ENCODE measurements at regions not wholly inside any gene's neighbourhood (a gene's known extent, or its start where the extent isn't known, plus 50 kb on each side); places are given as distances from the start of the nearest gene placed in this dataset.

- H3K79me2 ChIP-seq (ENCODE audit: low read length): no peaks in the 10 kb centered on the region
- POLR2A ChIA-PET (ENCODE audit: unreplicated experiment): no interaction called here
- H3K4me1 ChIP-seq (ENCODE audit: insufficient read depth, low read length): peaks cover 13% of the 10 kb centered on the region
- H3F3A ChIP-seq (ENCODE audit: low read length, unreplicated experiment): no peaks in the 10 kb centered on the region
- no peaks in the 10 kb centered on the region for H3K9me3 ChIP-seq (ENCODE audit: low read length)
- BruUV-seq (replicated peaks): no TSS peak
- no peak overlapping the region for H3K9ac ChIP-seq (ENCODE audit: low read length)
- H3K36me3 ChIP-seq (ENCODE audit: low read depth, low read length): no peaks in the 10 kb centered on the region
- DNase-seq (no peak), ATAC-seq (no peak)
- H3K27me3 ChIP-seq (ENCODE audit: low read length): no peaks in the 10 kb centered on the region
- H4K20me1 ChIP-seq (ENCODE audit: low read length): no peaks in the 10 kb centered on the region
- no peak overlapping the region for H3K4me2 ChIP-seq (ENCODE audit: low read length)
- H3K9me2 ChIP-seq (replicated peaks; ENCODE audit: low read length): no peaks in the 10 kb centered on the region
- H3K4me3 ChIP-seq (ENCODE audit: low read length): no peak overlapping the region
- no peak overlapping the region for H2AFZ ChIP-seq (ENCODE audit: low read length)
- intact Hi-C loops (cut with micrococcal nuclease): no loop called here
- TF ChIP-seq EZH2 (IDR thresholded peaks at IDR 0.05; ENCODE audit: low read length, unreplicated experiment): no peak
- TF ChIP-seq EZH2phosphoT487 (IDR thresholded peaks at IDR 0.05; ENCODE audit: borderline replicate concordance, low read length): no peak
- TF ChIP-seq CTCF (conservative IDR thresholded peaks at IDR 0.05; ENCODE audit: low read depth, low read length): no peak
- CTCF ChIA-PET: no interaction called here
- H3K27ac ChIP-seq (ENCODE audit: low read length): no peak overlapping the region
These were observed 60.4 kb downstream of the EVX1 start for GRCh38 chr7:27303026-27303425.

- DNase-seq: no peak
- Histone ChIP-seq H3K4me2 (ENCODE audit: low read length) (no peak overlapping the region), H3F3A (ENCODE audit: low read length, unreplicated experiment) (no peaks in the 10 kb centered on the region), H3K4me1 (ENCODE audit: insufficient read depth, low read length) (peaks cover 1% of the 10 kb centered on the region; the same call in 1 of the 2 replicates), H4K20me1 (ENCODE audit: low read length) (no peaks in the 10 kb centered on the region), H2AFZ (ENCODE audit: low read length) (no peak overlapping the region), H3K27ac (ENCODE audit: low read length) (no peak overlapping the region), H3K9me2 (replicated peaks; ENCODE audit: low read length) (no peaks in the 10 kb centered on the region), H3K4me3 (ENCODE audit: low read length) (no peak overlapping the region), H3K79me2 (ENCODE audit: low read length) (no peaks in the 10 kb centered on the region), H3K27me3 (ENCODE audit: low read length) (no peaks in the 10 kb centered on the region), H3K9me3 (ENCODE audit: low read length) (no peaks in the 10 kb centered on the region), H3K36me3 (ENCODE audit: low read depth, low read length) (no peaks in the 10 kb centered on the region), H3K9ac (ENCODE audit: low read length) (no peak overlapping the region)
- ATAC-seq: no peak
- no peak for TF ChIP-seq EZH2 (IDR thresholded peaks at IDR 0.05; ENCODE audit: low read length, unreplicated experiment)
- TF ChIP-seq CTCF (conservative IDR thresholded peaks at IDR 0.05; ENCODE audit: low read depth, low read length): no peak
- TF ChIP-seq EZH2phosphoT487 (IDR thresholded peaks at IDR 0.05; ENCODE audit: borderline replicate concordance, low read length): no peak
- BruUV-seq (replicated peaks): no TSS peak
- intact Hi-C loops (cut with micrococcal nuclease): no loop called here
- ChIA-PET CTCF (no interaction called here), POLR2A (ENCODE audit: unreplicated experiment) (no interaction called here)
These were observed 63.3 kb downstream of the EVX1 start for GRCh38 chr7:27305854-27306253.

GRCh38 chr7:27312820-27313219 lies 70.2 kb downstream of the EVX1 start:
- no peaks in the 10 kb centered on the region for H3F3A ChIP-seq (ENCODE audit: low read length, unreplicated experiment)
- H2AFZ ChIP-seq (ENCODE audit: low read length): no peak overlapping the region
- H3K4me2 ChIP-seq (ENCODE audit: low read length): no peak overlapping the region
- no TSS peak for BruUV-seq (replicated peaks)
- no peaks in the 10 kb centered on the region for H4K20me1 ChIP-seq (ENCODE audit: low read length)
- no peaks in the 10 kb centered on the region for H3K36me3 ChIP-seq (ENCODE audit: low read depth, low read length)
- CTCF ChIA-PET: no interaction called here
- H3K9me3 ChIP-seq (ENCODE audit: low read length): no peaks in the 10 kb centered on the region
- DNase-seq (no peak), ATAC-seq (no peak)
- POLR2A ChIA-PET (ENCODE audit: unreplicated experiment): no interaction called here
- H3K9ac ChIP-seq (ENCODE audit: low read length): no peak overlapping the region
- intact Hi-C loops (cut with micrococcal nuclease): no loop called here
- no peak overlapping the region for H3K4me3 ChIP-seq (ENCODE audit: low read length)
- no peaks in the 10 kb centered on the region for H3K27me3 ChIP-seq (ENCODE audit: low read length)
- no peak overlapping the region for H3K27ac ChIP-seq (ENCODE audit: low read length)
- no peaks in the 10 kb centered on the region for H3K79me2 ChIP-seq (ENCODE audit: low read length)
- TF ChIP-seq EZH2 (IDR thresholded peaks at IDR 0.05; ENCODE audit: low read length, unreplicated experiment) (no peak), EZH2phosphoT487 (IDR thresholded peaks at IDR 0.05; ENCODE audit: borderline replicate concordance, low read length) (no peak), CTCF (conservative IDR thresholded peaks at IDR 0.05; ENCODE audit: low read depth, low read length) (no peak)
- H3K9me2 ChIP-seq (replicated peaks; ENCODE audit: low read length): no peaks in the 10 kb centered on the region
- H3K4me1 ChIP-seq (ENCODE audit: insufficient read depth, low read length): peaks cover 19% of the 10 kb centered on the region
